Sigmoid colon (tissue), 6 donors: ENCODE measurements at regions not wholly inside any gene's neighbourhood (a gene's known extent, or its start where the extent isn't known, plus 50 kb on each side); places are given as distances from the start of the nearest gene placed in this dataset.

Experiments
- DNase-seq: peaks from one replicate; pipeline ENCODE4 v3.0.0-alpha.2; 2019
- H3K27ac ChIP-seq, 4 donors: fragments of 200-600 bp; sonication (generic); one replicate each; pipeline ENCODE4 v1.5.1; 2016 to 2019; ENCODE audit warnings: mild to moderate bottlenecking in 1 of 4
- H3K27me3 ChIP-seq, 3 donors: fragments of 200-600 bp; sonication (generic); one replicate each; pipeline ENCODE4 v1.5.1; 2019; ENCODE audit warnings: mild to moderate bottlenecking in 1 of 3
- H3K36me3 ChIP-seq, 4 donors: fragments of 200-600 bp; sonication (generic); one replicate each; pipeline ENCODE4 v1.5.1; 2016 to 2019
- H3K4me1 ChIP-seq, 4 donors: fragments of 200-600 bp; sonication (generic); one replicate each; pipeline ENCODE4 v1.5.1; 2017 to 2019
- H3K4me3 ChIP-seq, 4 donors: fragments of 200-600 bp; sonication (generic); one replicate each; pipeline ENCODE4 v1.5.1; 2017 to 2019; ENCODE audit warnings: mild to moderate bottlenecking in 2 of 4, moderate library complexity in 1 of 4
- H3K9me3 ChIP-seq, 4 donors: fragments of 200-600 bp in 3 of 4; sonication (generic) in 3 of 4; one replicate each; pipeline versions ENCODE4 v1.5.1 to v1.6.1; 2013 to 2019
- EP300 ChIP-seq, 4 donors: sonication (generic); formaldehyde crosslinking; IDR thresholded peaks; one replicate each; pipeline ENCODE4 v1.6.1; 2017; ENCODE audit warnings: antibody characterized with exemption in 4 of 4
- POLR2A ChIP-seq, 2 donors: fragments of 450-650 bp; IDR thresholded peaks; one replicate each; pipeline ENCODE4 v1.6.1; 2016; ENCODE audit warnings: antibody characterized with exemption in 2 of 2, mild to moderate bottlenecking in 2 of 2, moderate library complexity in 2 of 2
- POLR2AphosphoS5 ChIP-seq, 4 donors: sonication (generic); formaldehyde crosslinking; IDR thresholded peaks; one replicate each; pipeline ENCODE4 v1.6.1; 2017; ENCODE audit warnings: antibody characterized with exemption in 4 of 4
- WGBS, 2 donors: extraction: QIAGEN DNeasy Blood & Tissue Kit; methylation state at CpG; one replicate each; pipeline ENCODE4 v1.1.7; 2013; 5-methylcytosine and 5-hydroxymethylcytosine counted together
- intact Hi-C: fragments of 100-400 bp; cut with DNase I; formaldehyde crosslinking; loops from one replicate; pipeline ENCODE4 v1.15.1; 2023
- TF ChIP-seq, protein P1 (sequence below), 4 experiments: fragments of 450-650 bp in 3 of 4; fragments of 200-600 bp in 1 of 4; IDR thresholded peaks; one replicate each; pipeline ENCODE4 v1.5.1; 2016 to 2019; ENCODE audit warnings: antibody characterized with exemption in 4 of 4, mild to moderate bottlenecking in 3 of 4, moderate library complexity in 2 of 4
- donor health status: healthy with polysubstance abuse.
- donor health status: healthy.

DNA sequence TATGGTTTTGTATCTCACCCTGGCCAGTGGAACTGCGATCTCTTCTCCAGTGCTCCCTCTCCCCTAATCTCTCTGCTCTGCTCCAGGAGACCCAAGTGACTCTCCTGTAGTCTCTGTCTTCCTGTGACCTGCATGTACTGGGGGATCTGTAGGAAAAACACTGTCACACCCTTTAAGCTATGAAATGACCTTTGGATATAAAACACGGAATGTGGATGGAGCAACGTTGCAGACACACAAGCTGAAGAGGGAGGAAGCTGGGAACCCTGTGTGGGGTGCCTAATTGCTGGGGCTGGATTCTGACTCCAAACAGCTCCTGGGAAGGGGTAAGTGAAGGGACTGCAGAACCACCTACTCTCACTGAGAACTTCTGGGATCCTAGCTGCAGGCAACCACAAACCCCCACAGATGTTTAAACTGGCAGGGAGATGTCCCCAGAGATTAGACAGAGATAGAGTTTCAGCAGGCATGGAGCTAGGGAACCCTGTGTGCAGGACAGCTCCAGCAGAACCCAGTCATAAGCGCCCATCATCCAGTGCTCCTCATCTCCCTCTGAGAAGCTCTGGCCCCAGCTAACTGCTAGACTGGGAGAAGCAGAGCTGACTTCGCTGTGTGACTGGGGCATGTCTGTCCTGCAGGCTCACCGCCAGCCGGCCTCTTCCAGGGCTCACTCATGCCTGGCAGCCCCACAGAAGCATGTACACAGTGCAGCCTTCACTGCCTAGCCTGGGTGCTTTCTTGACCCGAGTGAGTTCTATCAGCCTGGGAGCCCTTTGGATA lies 482.7 kb upstream of the SETBP1 start:
- H3K36me3 ChIP-seq = no peaks in the 10 kb centered on the region
- H3K27me3 ChIP-seq = no peaks in the 10 kb centered on the region
- no peak overlapping the region for H3K27ac ChIP-seq
- H3K4me1 ChIP-seq = no peaks in the 10 kb centered on the region
- 64 to 88% methylated on average over 8 of the region's 8 CpGs for WGBS, 2 donors
- DNase-seq = no peak
- H3K9me3 ChIP-seq = no peaks in the 10 kb centered on the region
- H3K4me3 ChIP-seq = no peak overlapping the region
- intact Hi-C loops = no loop called here
- TF ChIP-seq POLR2AphosphoS5 (IDR thresholded peaks at IDR 0.05) (no peak), EP300 (IDR thresholded peaks at IDR 0.05) (no peak), POLR2A (IDR thresholded peaks at IDR 0.05) (no peak)
- TF ChIP-seq, protein P1, sequence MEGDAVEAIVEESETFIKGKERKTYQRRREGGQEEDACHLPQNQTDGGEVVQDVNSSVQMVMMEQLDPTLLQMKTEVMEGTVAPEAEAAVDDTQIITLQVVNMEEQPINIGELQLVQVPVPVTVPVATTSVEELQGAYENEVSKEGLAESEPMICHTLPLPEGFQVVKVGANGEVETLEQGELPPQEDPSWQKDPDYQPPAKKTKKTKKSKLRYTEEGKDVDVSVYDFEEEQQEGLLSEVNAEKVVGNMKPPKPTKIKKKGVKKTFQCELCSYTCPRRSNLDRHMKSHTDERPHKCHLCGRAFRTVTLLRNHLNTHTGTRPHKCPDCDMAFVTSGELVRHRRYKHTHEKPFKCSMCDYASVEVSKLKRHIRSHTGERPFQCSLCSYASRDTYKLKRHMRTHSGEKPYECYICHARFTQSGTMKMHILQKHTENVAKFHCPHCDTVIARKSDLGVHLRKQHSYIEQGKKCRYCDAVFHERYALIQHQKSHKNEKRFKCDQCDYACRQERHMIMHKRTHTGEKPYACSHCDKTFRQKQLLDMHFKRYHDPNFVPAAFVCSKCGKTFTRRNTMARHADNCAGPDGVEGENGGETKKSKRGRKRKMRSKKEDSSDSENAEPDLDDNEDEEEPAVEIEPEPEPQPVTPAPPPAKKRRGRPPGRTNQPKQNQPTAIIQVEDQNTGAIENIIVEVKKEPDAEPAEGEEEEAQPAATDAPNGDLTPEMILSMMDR (IDR thresholded peaks at IDR 0.05) = no peak

DNA sequence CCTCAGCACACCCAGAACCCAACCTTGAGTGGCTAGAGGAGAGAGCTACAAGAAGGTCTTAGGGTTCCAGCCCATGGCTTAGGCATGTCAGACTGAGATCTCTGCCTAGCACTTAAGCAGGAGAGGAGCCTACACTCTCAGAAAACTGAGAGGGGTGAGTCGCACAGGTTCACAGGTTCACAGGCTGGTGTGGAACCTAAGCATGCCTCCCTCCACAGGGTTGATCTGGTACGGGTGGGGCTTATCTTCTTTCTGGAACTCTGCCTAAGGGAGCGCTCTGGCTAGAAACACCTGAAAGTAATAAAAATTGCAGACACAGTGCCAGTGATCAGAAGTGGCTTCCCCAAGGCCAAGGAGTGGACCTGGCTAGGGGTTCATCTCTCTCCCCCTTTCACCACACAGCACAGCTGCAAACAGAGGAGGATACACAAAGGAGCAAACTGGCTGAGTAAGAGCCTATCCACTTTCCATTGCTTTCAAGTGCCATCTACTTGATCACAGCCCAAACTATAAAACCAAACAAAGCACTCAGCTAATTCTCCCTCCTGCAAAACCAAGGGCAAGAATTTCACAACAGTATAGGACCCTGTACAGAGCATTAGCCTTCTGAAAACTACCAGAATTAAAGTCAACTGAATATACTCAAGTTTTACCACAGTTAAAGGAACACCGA lies 481.9 kb upstream of the SETBP1 start:
- intact Hi-C loops = no loop called here
- no peak for DNase-seq
- no peak overlapping the region for H3K4me3 ChIP-seq
- no peak overlapping the region for H3K27ac ChIP-seq
- H3K36me3 ChIP-seq = no peaks in the 10 kb centered on the region
- 35 to 80% methylated on average over 4 of the region's 4 CpGs for WGBS, 2 donors
- H3K27me3 ChIP-seq = no peaks in the 10 kb centered on the region
- H3K4me1 ChIP-seq = no peaks in the 10 kb centered on the region
- peaks cover 0 to 2% (median 0%) of the 10 kb centered on the region in 4 donors for H3K9me3 ChIP-seq
- no peak for TF ChIP-seq POLR2A (IDR thresholded peaks at IDR 0.05)
- TF ChIP-seq, protein P1 (IDR thresholded peaks at IDR 0.05) = no peak
- no peak for TF ChIP-seq EP300 (IDR thresholded peaks at IDR 0.05)
- no peak for TF ChIP-seq POLR2AphosphoS5 (IDR thresholded peaks at IDR 0.05)

DNA sequence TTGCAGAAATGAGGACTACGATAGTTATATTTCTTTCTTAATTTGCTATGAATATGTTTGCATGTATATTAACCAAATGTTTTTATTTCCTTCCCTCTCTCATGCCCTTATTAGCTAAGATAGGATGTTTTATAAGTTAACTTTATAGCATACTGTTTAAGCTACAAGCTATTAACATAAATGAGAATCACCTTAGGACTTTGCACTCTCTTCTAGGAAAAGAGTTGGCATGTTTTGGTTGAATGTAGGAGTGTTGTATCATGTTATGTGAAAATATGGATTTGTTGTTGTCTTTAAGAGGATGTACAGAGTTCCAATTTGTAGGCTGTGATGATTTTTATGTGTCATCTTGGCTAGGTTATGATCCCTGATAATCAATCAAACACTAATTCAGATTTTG lies 467.4 kb upstream of the SETBP1 start:
- no peaks in the 10 kb centered on the region for H3K4me1 ChIP-seq
- DNase-seq = no peak
- no peaks in the 10 kb centered on the region for H3K36me3 ChIP-seq
- no peak overlapping the region for H3K4me3 ChIP-seq
- 62 to 92% methylated on average over 1 of the region's 1 CpG for WGBS, 2 donors
- H3K9me3 ChIP-seq = no peaks in the 10 kb centered on the region
- no peak overlapping the region for H3K27ac ChIP-seq
- no peaks in the 10 kb centered on the region for H3K27me3 ChIP-seq
- intact Hi-C loops = no loop called here
- TF ChIP-seq POLR2AphosphoS5 (IDR thresholded peaks at IDR 0.05) (no peak), POLR2A (IDR thresholded peaks at IDR 0.05) (no peak), EP300 (IDR thresholded peaks at IDR 0.05) (no peak)
- TF ChIP-seq, protein P1 (IDR thresholded peaks at IDR 0.05) = no peak

DNA sequence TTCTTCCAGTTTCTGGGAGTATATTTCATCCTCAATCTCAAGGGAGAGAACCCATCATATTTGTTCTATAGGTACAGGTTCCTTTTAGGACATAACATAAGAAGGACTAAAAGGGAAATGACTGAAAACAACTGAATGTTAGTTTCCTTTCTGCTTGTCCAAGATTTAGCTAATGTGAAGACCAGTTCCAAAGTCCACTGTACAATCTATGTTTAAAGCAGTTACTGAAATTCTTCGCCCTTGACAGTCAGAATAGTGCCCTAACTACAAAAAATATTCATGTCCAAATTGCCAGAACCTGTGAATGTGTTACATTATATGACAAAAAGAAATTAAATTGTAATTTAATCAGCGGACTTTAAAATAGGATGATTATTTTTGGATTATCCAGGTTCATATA lies 466.3 kb upstream of the SETBP1 start:
- no peaks in the 10 kb centered on the region for H3K4me1 ChIP-seq
- no peaks in the 10 kb centered on the region for H3K9me3 ChIP-seq
- TF ChIP-seq, protein P1 (IDR thresholded peaks at IDR 0.05) = no peak
- TF ChIP-seq EP300 (IDR thresholded peaks at IDR 0.05) (no peak), POLR2A (IDR thresholded peaks at IDR 0.05) (no peak), POLR2AphosphoS5 (IDR thresholded peaks at IDR 0.05) (no peak)
- H3K36me3 ChIP-seq = no peaks in the 10 kb centered on the region
- no peaks in the 10 kb centered on the region for H3K27me3 ChIP-seq
- DNase-seq = no peak
- intact Hi-C loops = no loop called here
- WGBS, 2 donors = 57 to 74% methylated on average over 2 of the region's 2 CpGs
- H3K27ac ChIP-seq = no peak overlapping the region
- H3K4me3 ChIP-seq = no peak overlapping the region
